Peyer's patch (tissue), 4 donors: ENCODE measurements at regions not wholly inside any gene's neighbourhood (a gene's known extent, or its start where the extent isn't known, plus 50 kb on each side); places are given as distances from the start of the nearest gene placed in this dataset.

ENCODE experiments used
- POLR2A ChIP-seq, 2 donors: fragments of 450-650 bp; IDR thresholded peaks; one replicate each; pipeline ENCODE4 v1.5.1; 2017; ENCODE audit warnings: antibody characterized with exemption in 2 of 2, mild to moderate bottlenecking in 2 of 2, moderate library complexity in 2 of 2
- TF ChIP-seq, protein P1 (sequence below), 6 experiments: fragments of 450-650 bp in 4 of 6; fragments of 200-600 bp in 2 of 6; sonication (generic) in 1 of 6; IDR thresholded peaks; one replicate each; pipeline ENCODE4 v1.5.1; 2017 to 2019; ENCODE audit warnings: antibody characterized with exemption in 6 of 6, mild to moderate bottlenecking in 3 of 6, moderate library complexity in 1 of 6

DNA sequence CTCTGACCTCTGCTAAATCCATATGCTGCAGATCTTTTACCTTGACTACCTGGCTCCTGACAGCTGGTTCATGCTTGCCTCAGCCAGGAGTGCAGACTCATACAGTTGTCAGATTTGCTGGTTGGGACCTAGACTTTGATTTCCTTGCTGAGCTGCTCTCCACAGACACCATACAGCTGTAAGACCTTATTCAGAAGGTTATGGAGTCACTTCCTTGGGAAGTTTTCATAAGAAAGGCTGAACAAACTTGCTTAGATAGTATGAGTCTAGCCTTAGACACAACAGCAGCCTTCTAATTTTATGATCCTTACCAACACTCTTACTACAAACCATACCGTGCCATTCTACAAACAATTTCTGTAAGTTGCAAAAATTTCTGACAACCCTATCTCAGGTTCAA, 102.9 kb downstream of the EDN1 start:
- no peak for TF ChIP-seq POLR2A (IDR thresholded peaks at IDR 0.05)
- TF ChIP-seq, protein P1, sequence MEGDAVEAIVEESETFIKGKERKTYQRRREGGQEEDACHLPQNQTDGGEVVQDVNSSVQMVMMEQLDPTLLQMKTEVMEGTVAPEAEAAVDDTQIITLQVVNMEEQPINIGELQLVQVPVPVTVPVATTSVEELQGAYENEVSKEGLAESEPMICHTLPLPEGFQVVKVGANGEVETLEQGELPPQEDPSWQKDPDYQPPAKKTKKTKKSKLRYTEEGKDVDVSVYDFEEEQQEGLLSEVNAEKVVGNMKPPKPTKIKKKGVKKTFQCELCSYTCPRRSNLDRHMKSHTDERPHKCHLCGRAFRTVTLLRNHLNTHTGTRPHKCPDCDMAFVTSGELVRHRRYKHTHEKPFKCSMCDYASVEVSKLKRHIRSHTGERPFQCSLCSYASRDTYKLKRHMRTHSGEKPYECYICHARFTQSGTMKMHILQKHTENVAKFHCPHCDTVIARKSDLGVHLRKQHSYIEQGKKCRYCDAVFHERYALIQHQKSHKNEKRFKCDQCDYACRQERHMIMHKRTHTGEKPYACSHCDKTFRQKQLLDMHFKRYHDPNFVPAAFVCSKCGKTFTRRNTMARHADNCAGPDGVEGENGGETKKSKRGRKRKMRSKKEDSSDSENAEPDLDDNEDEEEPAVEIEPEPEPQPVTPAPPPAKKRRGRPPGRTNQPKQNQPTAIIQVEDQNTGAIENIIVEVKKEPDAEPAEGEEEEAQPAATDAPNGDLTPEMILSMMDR (IDR thresholded peaks at IDR 0.05), result no peak
